ENCODE measurements at regions not wholly inside any gene's neighbourhood (a gene's known extent, or its start where the extent isn't known, plus 50 kb on each side); places are given as distances from the start of the nearest gene placed in this dataset.

DNA sequence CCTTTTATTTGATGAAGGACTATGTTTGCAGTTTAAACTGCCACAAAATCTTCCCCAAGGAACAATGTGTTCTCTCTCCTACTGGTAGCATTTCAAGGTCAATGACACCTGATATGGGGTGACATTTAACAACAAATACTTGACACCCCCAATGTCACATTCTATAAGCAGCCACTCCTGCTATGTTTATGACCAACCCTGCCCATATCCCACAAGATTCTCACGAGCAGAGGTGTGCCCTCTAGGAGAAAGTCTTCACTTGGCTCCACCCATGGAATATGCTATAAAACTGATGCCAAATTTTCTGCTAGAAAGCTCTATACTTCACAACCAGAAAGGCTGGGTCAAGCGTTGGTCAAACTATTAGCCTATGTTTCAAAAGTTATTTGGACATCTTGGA is 105.6 kb upstream of the ARID2 start:
- Histone ChIP-seq H3K4me2 (ENCODE audit: low read length, poor library complexity, severe bottlenecking) (no peak overlapping the region), H2AK5ac (ENCODE audit: low read length, severe bottlenecking) (no peak overlapping the region), H3K18ac (ENCODE audit: low read depth in 1 of 2, low read length in 2 of 2) (no peak overlapping the region), H2BK120ac (ENCODE audit: low read depth, low read length) (no peak overlapping the region), H4K8ac (ENCODE audit: low read length) (no peak overlapping the region), H4K91ac (ENCODE audit: low read length) (no peak overlapping the region), H3K4me3 (ENCODE audit: insufficient read depth in 1 of 2, low read depth in 1 of 2, low read length in 2 of 2) (no peak overlapping the region), H3K79me1 (replicated peaks; ENCODE audit: low read length, poor library complexity, severe bottlenecking) (no peaks in the 10 kb centered on the region), H2BK15ac (ENCODE audit: low read depth, poor library complexity, severe bottlenecking) (no peak overlapping the region), H3K23ac (ENCODE audit: low read length in 2 of 2) (no peak overlapping the region), H3K9ac (ENCODE audit: low read length) (no peak overlapping the region), H2BK12ac (ENCODE audit: low read length in 2 of 2) (no peak overlapping the region), H2BK5ac (ENCODE audit: low read depth, low read length, poor library complexity, severe bottlenecking) (no peak overlapping the region), H3K36me3 (ENCODE audit: control insufficient read depth in 1 of 2, insufficient read depth in 2 of 2, low read depth in 1 of 2, low read length in 2 of 2) (no peaks in the 10 kb centered on the region), H3K4ac (ENCODE audit: low read depth in 1 of 2, low read length in 2 of 2) (no peak overlapping the region), H3K14ac (ENCODE audit: low read length in 2 of 2) (no peak overlapping the region), H3K27ac (ENCODE audit: low read length, poor library complexity, severe bottlenecking) (no peak overlapping the region), H3K4me1 (ENCODE audit: control insufficient read depth, insufficient read depth, low read depth, low read length) (no peaks in the 10 kb centered on the region), H3K27me3 (ENCODE audit: control insufficient read depth in 1 of 2, insufficient read depth in 1 of 2, low read length in 2 of 2) (no peaks in the 10 kb centered on the region), H3K9me3 (ENCODE audit: control insufficient read depth, low read length) (peaks cover 6% of the 10 kb centered on the region), H2AFZ (ENCODE audit: low read depth, low read length) (no peak overlapping the region)
- 74% methylated on average over 1 of the region's 2 CpGs for WGBS
- no peak for DNase-seq

- no peaks in the 10 kb centered on the region for H3K36me3 ChIP-seq (ENCODE audit: control insufficient read depth in 1 of 2, insufficient read depth in 2 of 2, low read depth in 1 of 2, low read length in 2 of 2)
- DNase-seq, result no peak
- no peak overlapping the region for H2BK15ac ChIP-seq (ENCODE audit: low read depth, poor library complexity, severe bottlenecking)
- H3K14ac ChIP-seq (ENCODE audit: low read length in 2 of 2), result no peak overlapping the region
- H3K23ac ChIP-seq (ENCODE audit: low read length in 2 of 2), result no peak overlapping the region
- H3K4me2 ChIP-seq (ENCODE audit: low read length, poor library complexity, severe bottlenecking), result peak overlapping the region; percentile 59
- 89% methylated on average over 2 of the region's 2 CpGs for WGBS
- no peaks in the 10 kb centered on the region for H3K79me1 ChIP-seq (replicated peaks; ENCODE audit: low read length, poor library complexity, severe bottlenecking)
- no peaks in the 10 kb centered on the region for H3K27me3 ChIP-seq (ENCODE audit: control insufficient read depth in 1 of 2, insufficient read depth in 1 of 2, low read length in 2 of 2)
- H2AFZ ChIP-seq (ENCODE audit: low read depth, low read length), result no peak overlapping the region
- no peak overlapping the region for H2BK5ac ChIP-seq (ENCODE audit: low read depth, low read length, poor library complexity, severe bottlenecking)
- H3K18ac ChIP-seq (ENCODE audit: low read depth in 1 of 2, low read length in 2 of 2), result no peak overlapping the region
- no peak overlapping the region for H3K9ac ChIP-seq (ENCODE audit: low read length)
- H3K4me1 ChIP-seq (ENCODE audit: control insufficient read depth, insufficient read depth, low read depth, low read length), result no peaks in the 10 kb centered on the region
- no peak overlapping the region for H4K91ac ChIP-seq (ENCODE audit: low read length)
- no peak overlapping the region for H3K4ac ChIP-seq (ENCODE audit: low read depth in 1 of 2, low read length in 2 of 2)
- no peak overlapping the region for H2AK5ac ChIP-seq (ENCODE audit: low read length, severe bottlenecking)
- H3K27ac ChIP-seq (ENCODE audit: low read length, poor library complexity, severe bottlenecking), result no peak overlapping the region
- H2BK12ac ChIP-seq (ENCODE audit: low read length in 2 of 2), result no peak overlapping the region
- peaks cover under 1% of the 10 kb centered on the region for H3K9me3 ChIP-seq (ENCODE audit: control insufficient read depth, low read length)
- no peak overlapping the region for H4K8ac ChIP-seq (ENCODE audit: low read length)
- H2BK120ac ChIP-seq (ENCODE audit: low read depth, low read length), result no peak overlapping the region
- no peak overlapping the region for H3K4me3 ChIP-seq (ENCODE audit: insufficient read depth in 1 of 2, low read depth in 1 of 2, low read length in 2 of 2)
Measured at GRCh38 chr12:45626965-45627364, 102.5 kb upstream of the ARID2 start.

- no peaks in the 10 kb centered on the region for H3K36me3 ChIP-seq (ENCODE audit: control insufficient read depth in 1 of 2, insufficient read depth in 2 of 2, low read depth in 1 of 2, low read length in 2 of 2)
- H4K91ac ChIP-seq (ENCODE audit: low read length), result no peak overlapping the region
- no peaks in the 10 kb centered on the region for H3K4me1 ChIP-seq (ENCODE audit: control insufficient read depth, insufficient read depth, low read depth, low read length)
- no peaks in the 10 kb centered on the region for H3K9me3 ChIP-seq (ENCODE audit: control insufficient read depth, low read length)
- H2BK5ac ChIP-seq (ENCODE audit: low read depth, low read length, poor library complexity, severe bottlenecking), result no peak overlapping the region
- WGBS, result 70% methylated on average over 5 of the region's 6 CpGs
- H3K27ac ChIP-seq (ENCODE audit: low read length, poor library complexity, severe bottlenecking), result no peak overlapping the region
- H3K23ac ChIP-seq (ENCODE audit: low read length in 2 of 2), result no peak overlapping the region
- H3K4me3 ChIP-seq (ENCODE audit: insufficient read depth in 1 of 2, low read depth in 1 of 2, low read length in 2 of 2), result no peak overlapping the region
- no peak overlapping the region for H3K9ac ChIP-seq (ENCODE audit: low read length)
- no peaks in the 10 kb centered on the region for H3K27me3 ChIP-seq (ENCODE audit: control insufficient read depth in 1 of 2, insufficient read depth in 1 of 2, low read length in 2 of 2)
- no peak overlapping the region for H3K18ac ChIP-seq (ENCODE audit: low read depth in 1 of 2, low read length in 2 of 2)
- H2AK5ac ChIP-seq (ENCODE audit: low read length, severe bottlenecking), result no peak overlapping the region
- no peak overlapping the region for H2AFZ ChIP-seq (ENCODE audit: low read depth, low read length)
- no peak overlapping the region for H3K14ac ChIP-seq (ENCODE audit: low read length in 2 of 2)
- peak overlapping the region; percentile 59 for H3K4me2 ChIP-seq (ENCODE audit: low read length, poor library complexity, severe bottlenecking)
- H3K4ac ChIP-seq (ENCODE audit: low read depth in 1 of 2, low read length in 2 of 2), result no peak overlapping the region
- no peak overlapping the region for H2BK120ac ChIP-seq (ENCODE audit: low read depth, low read length)
- H2BK15ac ChIP-seq (ENCODE audit: low read depth, poor library complexity, severe bottlenecking), result no peak overlapping the region
- H2BK12ac ChIP-seq (ENCODE audit: low read length in 2 of 2), result no peak overlapping the region
- no peak for DNase-seq
- H3K79me1 ChIP-seq (replicated peaks; ENCODE audit: low read length, poor library complexity, severe bottlenecking), result no peaks in the 10 kb centered on the region
- no peak overlapping the region for H4K8ac ChIP-seq (ENCODE audit: low read length)
Measured at GRCh38 chr12:45627407-45628069, 102.0 kb upstream of the ARID2 start.

GRCh38 chr12:45629292-45629691 is 100.2 kb upstream of the ARID2 start:
- no peak overlapping the region for H2BK12ac ChIP-seq (ENCODE audit: low read length in 2 of 2)
- no peak overlapping the region for H2AFZ ChIP-seq (ENCODE audit: low read depth, low read length)
- H4K91ac ChIP-seq (ENCODE audit: low read length), result no peak overlapping the region
- no peaks in the 10 kb centered on the region for H3K27me3 ChIP-seq (ENCODE audit: control insufficient read depth in 1 of 2, insufficient read depth in 1 of 2, low read length in 2 of 2)
- H3K9ac ChIP-seq (ENCODE audit: low read length), result no peak overlapping the region
- no peak overlapping the region for H2AK5ac ChIP-seq (ENCODE audit: low read length, severe bottlenecking)
- H3K79me1 ChIP-seq (replicated peaks; ENCODE audit: low read length, poor library complexity, severe bottlenecking), result no peaks in the 10 kb centered on the region
- no peak overlapping the region for H3K27ac ChIP-seq (ENCODE audit: low read length, poor library complexity, severe bottlenecking)
- no peak overlapping the region for H3K4me2 ChIP-seq (ENCODE audit: low read length, poor library complexity, severe bottlenecking)
- no peak overlapping the region for H3K4ac ChIP-seq (ENCODE audit: low read depth in 1 of 2, low read length in 2 of 2)
- H3K36me3 ChIP-seq (ENCODE audit: control insufficient read depth in 1 of 2, insufficient read depth in 2 of 2, low read depth in 1 of 2, low read length in 2 of 2), result no peaks in the 10 kb centered on the region
- no peak overlapping the region for H4K8ac ChIP-seq (ENCODE audit: low read length)
- no peak overlapping the region for H3K23ac ChIP-seq (ENCODE audit: low read length in 2 of 2)
- no peak overlapping the region for H3K4me3 ChIP-seq (ENCODE audit: insufficient read depth in 1 of 2, low read depth in 1 of 2, low read length in 2 of 2)
- no peaks in the 10 kb centered on the region for H3K4me1 ChIP-seq (ENCODE audit: control insufficient read depth, insufficient read depth, low read depth, low read length)
- H2BK15ac ChIP-seq (ENCODE audit: low read depth, poor library complexity, severe bottlenecking), result no peak overlapping the region
- DNase-seq, result no peak
- H2BK120ac ChIP-seq (ENCODE audit: low read depth, low read length), result no peak overlapping the region
- no peak overlapping the region for H2BK5ac ChIP-seq (ENCODE audit: low read depth, low read length, poor library complexity, severe bottlenecking)
- no peak overlapping the region for H3K14ac ChIP-seq (ENCODE audit: low read length in 2 of 2)
- H3K18ac ChIP-seq (ENCODE audit: low read depth in 1 of 2, low read length in 2 of 2), result no peak overlapping the region
- H3K9me3 ChIP-seq (ENCODE audit: control insufficient read depth, low read length), result no peaks in the 10 kb centered on the region
